Aorta (tissue), 5 donors: ENCODE measurements at regions not wholly inside any gene's neighbourhood (a gene's known extent, or its start where the extent isn't known, plus 50 kb on each side); places are given as distances from the start of the nearest gene placed in this dataset.

Source experiments
- ATAC-seq: fragments of 200-7000 bp; cut with Tn5 transposase; one replicate; pipeline ENCODE4 v1.9.1; 2022; ENCODE audit warnings: moderate library complexity; ENCODE audit not compliant: low FRiP score
- DNase-seq, 2 donors: peaks; one replicate each; pipeline ENCODE4 v3.0.0-alpha.2; 2020
- H3K27ac ChIP-seq, 2 donors: one replicate each; pipeline ENCODE4 v1.5.1; 2013; ENCODE audit warnings: low read length in 2 of 2, mild to moderate bottlenecking in 2 of 2, moderate library complexity in 2 of 2, control low read depth in 1 of 2, inconsistent platforms in 1 of 2, low read depth in 1 of 2
- H3K27me3 ChIP-seq, 2 donors: one replicate each; pipeline ENCODE4 v1.6.1; 2013; ENCODE audit warnings: control low read depth in 1 of 2, low read length in 1 of 2, mild to moderate bottlenecking in 1 of 2, moderate library complexity in 1 of 2; ENCODE audit not compliant: insufficient read depth in 2 of 2, control insufficient read depth in 1 of 2
- H3K36me3 ChIP-seq, 2 donors: one replicate each; pipeline ENCODE4 v1.6.1; 2013; ENCODE audit warnings: control low read depth in 1 of 2, low read length in 1 of 2, mild to moderate bottlenecking in 1 of 2; ENCODE audit not compliant: insufficient read depth in 2 of 2, control insufficient read depth in 1 of 2
- H3K4me1 ChIP-seq, 2 donors: one replicate each; pipeline ENCODE4 v1.6.1; 2013; ENCODE audit warnings: low read length in 2 of 2, control low read depth in 1 of 2, mild to moderate bottlenecking in 1 of 2, moderate library complexity in 1 of 2; ENCODE audit not compliant: insufficient read depth in 2 of 2, control insufficient read depth in 1 of 2
- H3K4me3 ChIP-seq, 2 donors: one replicate each; pipeline ENCODE4 v1.5.1; 2013; ENCODE audit warnings: low read length in 2 of 2, control low read depth in 1 of 2, mild to moderate bottlenecking in 1 of 2
- H3K9me3 ChIP-seq: one replicate; pipeline ENCODE4 v1.6.1; 2013; ENCODE audit warnings: mild to moderate bottlenecking, low read length; ENCODE audit not compliant: control insufficient read depth
- WGBS, 2 donors: extraction: QIAGEN DNeasy Blood & Tissue Kit; methylation state at CpG; one replicate each; pipeline ENCODE4 v1.1.7; 2013; 5-methylcytosine and 5-hydroxymethylcytosine counted together
- intact Hi-C, 2 donors: fragments of 100-400 bp; cut with DNase I; formaldehyde crosslinking; loops; one replicate each; pipeline versions ENCODE4 v1.14.2 to v1.15.0; 2022
- donor health status: healthy with polysubstance abuse.
- donor health status: Bipolar disorder and iron deficiency.
- donor health status: DM: no; HTN: no; CAD: no.
- donor health status: DM: no; HTN: no; CAD: no.
- donor health status: DM: yes; HTN: yes; CAD: no.

DNA sequence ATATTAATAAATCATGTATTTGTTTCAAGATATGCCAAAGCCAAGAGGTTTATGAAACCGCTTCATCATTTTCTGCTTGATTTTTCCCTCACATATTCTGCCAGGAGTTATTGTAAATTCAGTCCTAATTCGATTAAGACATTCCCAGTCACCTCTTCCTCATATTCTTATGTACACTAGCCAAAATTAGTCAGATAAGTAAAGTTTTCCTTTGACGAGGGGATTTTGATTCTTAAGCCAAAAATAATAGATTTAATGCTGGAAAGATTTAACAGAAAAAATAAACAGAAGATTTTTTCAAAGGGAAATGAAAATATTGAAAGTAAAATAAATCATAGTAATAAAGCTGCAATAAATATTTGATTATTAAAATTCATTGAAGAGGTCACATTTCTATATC lies 51.0 kb upstream of the VEGFC start:
- no peak overlapping the region for H3K27ac ChIP-seq
- H3K9me3 ChIP-seq: no peaks in the 10 kb centered on the region
- ATAC-seq (no peak), DNase-seq (no peak)
- 21 to 27% methylated on average over 3 of the region's 3 CpGs for WGBS, 2 donors
- H3K27me3 ChIP-seq: no peaks in the 10 kb centered on the region
- H3K4me3 ChIP-seq: no peak overlapping the region
- H3K36me3 ChIP-seq: no peaks in the 10 kb centered on the region
- H3K4me1 ChIP-seq: no peaks in the 10 kb centered on the region
- intact Hi-C loops: no loop called here

DNA sequence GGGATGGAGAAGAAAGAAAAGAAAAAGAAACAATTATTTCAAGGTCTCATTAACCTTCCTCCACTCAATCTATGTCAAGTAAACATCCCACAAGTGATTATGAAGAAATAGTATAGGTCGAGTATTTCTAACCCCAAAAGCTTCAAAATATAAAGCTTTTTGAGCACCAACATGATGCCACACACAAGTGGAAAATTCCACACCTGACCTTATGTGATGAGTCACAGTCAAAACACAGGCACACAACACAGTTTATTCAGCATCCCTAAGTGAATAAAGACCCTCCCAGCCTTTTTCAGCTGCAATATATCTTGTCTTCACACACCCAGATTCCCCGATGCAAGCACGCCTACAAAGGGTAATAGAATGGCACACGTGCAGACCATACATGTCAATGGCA lies 51.7 kb upstream of the VEGFC start:
- Histone ChIP-seq H3K36me3 (no peaks in the 10 kb centered on the region), H3K9me3 (no peaks in the 10 kb centered on the region), H3K4me3 (no peak overlapping the region), H3K27me3 (no peaks in the 10 kb centered on the region), H3K27ac (no peak overlapping the region), H3K4me1 (no peaks in the 10 kb centered on the region)
- no peak for ATAC-seq
- intact Hi-C loops: no loop called here
- WGBS, 2 donors: 85 to 86% methylated on average over 4 of the region's 4 CpGs
- no peak for DNase-seq

DNA sequence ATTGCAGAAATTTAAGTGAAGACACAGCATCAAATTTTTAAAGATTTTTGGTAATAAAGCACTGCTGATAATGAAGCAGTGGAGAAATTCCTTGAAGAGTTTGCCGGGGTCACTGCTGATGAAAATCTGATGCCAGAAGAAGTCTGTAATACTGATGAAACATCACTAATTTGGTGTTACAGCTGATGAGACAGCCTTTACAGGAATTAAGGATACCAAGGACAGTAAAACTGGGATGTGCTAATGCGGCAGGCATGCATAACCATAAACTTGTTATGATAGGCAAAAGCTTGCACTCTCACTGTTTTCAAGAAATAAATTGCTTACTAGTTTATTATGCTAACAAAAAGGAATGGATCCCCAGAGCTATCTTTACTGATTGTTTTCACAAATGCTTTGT lies 52.9 kb upstream of the VEGFC start:
- intact Hi-C loops: no loop called here
- no peaks in the 10 kb centered on the region for H3K9me3 ChIP-seq
- ATAC-seq (no peak), DNase-seq (no peak)
- no peak overlapping the region for H3K4me3 ChIP-seq
- H3K27me3 ChIP-seq: no peaks in the 10 kb centered on the region
- no peaks in the 10 kb centered on the region for H3K36me3 ChIP-seq
- H3K4me1 ChIP-seq: no peaks in the 10 kb centered on the region
- H3K27ac ChIP-seq: no peak overlapping the region
- WGBS, 2 donors: 45 to 98% methylated on average over 2 of the region's 2 CpGs

DNA sequence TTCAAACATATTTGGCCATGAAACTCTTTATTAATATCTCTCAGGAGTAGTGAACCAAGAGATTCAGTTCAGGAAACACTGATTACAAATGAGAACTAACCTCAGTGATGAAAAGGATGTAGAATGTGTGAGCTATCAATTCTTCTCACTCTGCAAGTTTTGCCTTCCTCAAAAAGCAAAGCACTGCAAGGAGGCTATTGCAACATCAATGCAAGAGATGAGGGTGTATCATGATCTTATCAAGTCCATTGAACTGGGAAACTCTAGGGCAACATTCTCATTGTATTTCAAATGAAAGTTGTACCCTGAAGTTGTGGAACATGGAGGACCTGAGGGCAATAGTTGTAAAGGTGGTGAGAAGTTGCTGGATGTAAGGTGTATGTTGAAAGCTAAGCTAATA lies 56.4 kb upstream of the VEGFC start:
- H3K27ac ChIP-seq: no peak overlapping the region
- no peak overlapping the region for H3K4me3 ChIP-seq
- DNase-seq (no peak), ATAC-seq (no peak)
- no peaks in the 10 kb centered on the region for H3K9me3 ChIP-seq
- H3K27me3 ChIP-seq: no peaks in the 10 kb centered on the region
- H3K4me1 ChIP-seq: no peaks in the 10 kb centered on the region
- H3K36me3 ChIP-seq: no peaks in the 10 kb centered on the region
- intact Hi-C loops: no loop called here

DNA sequence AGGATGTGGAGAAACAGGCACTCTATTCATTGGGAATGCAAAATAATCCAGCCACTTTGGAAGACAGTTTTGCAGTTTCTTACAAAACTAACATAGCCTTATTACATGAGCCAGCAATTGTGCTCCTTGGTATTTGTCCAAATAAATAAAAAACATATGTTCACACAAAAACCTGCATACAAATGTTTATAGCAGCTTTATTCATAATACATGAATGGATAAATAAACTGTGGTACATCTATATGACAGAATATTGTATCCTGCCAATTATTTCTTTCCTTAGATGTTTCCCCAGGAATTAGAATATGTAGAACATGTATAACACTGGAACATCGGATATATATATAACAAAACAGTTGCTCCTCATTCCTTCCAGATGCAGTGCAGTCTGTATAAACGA lies 57.7 kb upstream of the VEGFC start:
- no peak overlapping the region for H3K4me3 ChIP-seq
- 73 to 75% methylated on average over 2 of the region's 2 CpGs for WGBS, 2 donors
- no peaks in the 10 kb centered on the region for H3K27me3 ChIP-seq
- no peaks in the 10 kb centered on the region for H3K36me3 ChIP-seq
- no peak for DNase-seq
- intact Hi-C loops: no loop called here
- H3K4me1 ChIP-seq: no peaks in the 10 kb centered on the region
- no peaks in the 10 kb centered on the region for H3K9me3 ChIP-seq
- ATAC-seq: no peak
- no peak overlapping the region for H3K27ac ChIP-seq

DNA sequence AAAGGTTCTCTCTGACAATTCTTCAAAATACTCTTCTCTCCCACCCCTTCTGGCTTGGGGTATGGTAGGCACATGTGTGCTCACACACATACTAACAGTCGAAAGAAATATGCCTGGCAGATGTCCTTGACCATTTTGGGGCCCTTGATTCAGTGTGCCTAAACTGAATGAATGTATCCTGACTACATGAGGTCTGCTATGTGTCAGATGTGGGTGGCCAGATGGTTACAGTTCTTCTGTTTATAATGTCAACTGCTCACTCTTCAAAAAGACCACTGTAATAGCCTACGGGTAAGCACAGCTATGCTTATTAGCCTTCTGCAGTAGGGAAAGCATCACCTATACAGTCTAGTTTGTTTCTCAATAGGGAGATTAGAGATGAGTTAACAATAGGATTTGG lies 63.7 kb upstream of the VEGFC start:
- no peak overlapping the region for H3K27ac ChIP-seq
- H3K4me3 ChIP-seq: no peak overlapping the region
- no peaks in the 10 kb centered on the region for H3K36me3 ChIP-seq
- intact Hi-C loops: no loop called here
- DNase-seq: no peak
- H3K27me3 ChIP-seq: no peaks in the 10 kb centered on the region
- 55 to 67% methylated on average over 2 of the region's 2 CpGs for WGBS, 2 donors
- H3K9me3 ChIP-seq: no peaks in the 10 kb centered on the region
- no peaks in the 10 kb centered on the region for H3K4me1 ChIP-seq
- ATAC-seq: no peak

DNA sequence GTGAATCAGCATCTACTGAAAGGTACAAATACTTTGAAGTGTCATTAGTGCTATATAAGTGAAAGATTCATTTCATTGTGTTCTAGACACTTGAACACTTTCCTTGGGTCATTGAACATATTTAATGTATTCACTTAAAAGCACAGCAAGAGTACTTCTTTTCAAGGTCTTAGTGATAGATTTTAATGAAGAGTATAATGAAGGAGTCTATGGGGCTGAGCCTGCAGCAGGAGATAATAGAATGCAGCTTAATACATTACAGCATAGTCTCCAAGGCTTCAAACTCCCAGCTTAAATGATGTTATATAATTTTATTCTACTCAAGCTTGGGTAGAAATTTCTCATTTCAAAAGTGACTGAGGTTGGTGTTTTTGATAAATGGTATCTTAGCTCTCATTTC lies 66.1 kb upstream of the VEGFC start:
- H3K36me3 ChIP-seq: no peaks in the 10 kb centered on the region
- no peak overlapping the region for H3K4me3 ChIP-seq
- DNase-seq (no peak), ATAC-seq (no peak)
- no peaks in the 10 kb centered on the region for H3K27me3 ChIP-seq
- H3K9me3 ChIP-seq: no peaks in the 10 kb centered on the region
- intact Hi-C loops: no loop called here
- no peaks in the 10 kb centered on the region for H3K4me1 ChIP-seq
- H3K27ac ChIP-seq: no peak overlapping the region

DNA sequence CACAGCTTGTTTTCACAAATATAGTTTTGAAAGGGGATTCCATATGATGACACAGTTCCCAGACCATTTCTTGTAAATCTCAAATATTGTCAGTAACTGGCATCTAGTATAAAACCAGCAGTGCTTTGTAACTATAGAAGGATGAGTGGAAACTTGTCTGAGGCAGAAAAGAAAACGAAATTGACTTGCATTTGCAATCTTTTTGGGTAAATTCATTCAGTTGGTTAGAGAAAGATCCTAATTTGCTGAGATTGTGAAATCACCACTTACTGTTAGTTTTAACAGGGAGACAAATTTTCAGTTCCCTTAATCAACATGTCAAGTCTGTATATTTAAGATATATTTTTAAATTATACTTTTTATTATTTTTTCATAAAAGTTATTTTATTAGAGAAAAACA lies 71.5 kb upstream of the VEGFC start:
- ATAC-seq (no peak), DNase-seq (no peak)
- WGBS, 2 donors: 1 to 74% methylated on average over 1 of the region's 1 CpG
- no peak overlapping the region for H3K27ac ChIP-seq
- H3K4me3 ChIP-seq: no peak overlapping the region
- H3K9me3 ChIP-seq: no peaks in the 10 kb centered on the region
- no peaks in the 10 kb centered on the region for H3K36me3 ChIP-seq
- H3K4me1 ChIP-seq: no peaks in the 10 kb centered on the region
- no peaks in the 10 kb centered on the region for H3K27me3 ChIP-seq
- intact Hi-C loops: no loop called here

DNA sequence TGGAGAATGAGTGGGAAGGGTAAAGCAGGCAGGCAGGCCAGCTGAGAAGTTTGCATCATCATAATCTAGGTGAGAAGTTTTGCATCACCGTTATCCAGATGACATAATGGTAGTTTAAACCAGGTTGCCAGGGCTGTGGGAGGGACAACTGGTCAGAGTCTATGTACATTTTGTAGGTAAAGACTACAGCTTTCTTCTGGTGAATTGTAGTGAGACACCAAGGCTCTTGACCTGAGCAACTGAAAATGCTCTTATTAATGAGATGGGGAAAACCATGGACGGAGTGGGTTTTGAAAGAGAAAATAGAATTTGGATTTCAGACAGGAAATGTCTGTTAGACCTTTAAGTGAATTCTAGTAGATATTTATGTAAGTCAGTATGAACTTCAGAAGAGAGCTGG lies 76.0 kb upstream of the VEGFC start:
- H3K27ac ChIP-seq: no peak overlapping the region
- DNase-seq: no peak
- no peaks in the 10 kb centered on the region for H3K4me1 ChIP-seq
- intact Hi-C loops: no loop called here
- no peak for ATAC-seq
- no peak overlapping the region for H3K4me3 ChIP-seq
- H3K9me3 ChIP-seq: no peaks in the 10 kb centered on the region
- H3K27me3 ChIP-seq: no peaks in the 10 kb centered on the region
- no peaks in the 10 kb centered on the region for H3K36me3 ChIP-seq
- 62 to 68% methylated on average over 2 of the region's 2 CpGs for WGBS, 2 donors

DNA sequence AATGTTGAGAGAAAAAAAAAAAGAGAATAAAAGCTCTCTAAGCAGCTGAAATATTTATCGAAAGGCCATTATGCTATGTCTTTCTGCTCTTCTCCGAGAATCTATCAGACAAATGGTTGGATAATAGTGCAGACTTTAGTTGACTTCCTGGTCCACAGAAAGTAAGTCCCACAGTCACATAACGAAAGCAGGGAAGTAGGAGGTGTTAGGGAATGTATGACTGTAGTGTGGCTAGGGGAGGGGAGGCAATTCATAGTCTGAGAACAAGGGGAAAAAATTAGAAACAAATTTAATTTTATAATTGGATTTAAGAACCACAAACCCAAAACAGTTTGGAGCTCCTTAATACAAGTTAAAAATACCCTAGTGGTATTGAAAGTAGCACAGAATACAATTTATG lies 79.7 kb upstream of the VEGFC start:
- H3K27me3 ChIP-seq: no peaks in the 10 kb centered on the region
- no peaks in the 10 kb centered on the region for H3K9me3 ChIP-seq
- H3K4me1 ChIP-seq: no peaks in the 10 kb centered on the region
- H3K27ac ChIP-seq: no peak overlapping the region
- no peaks in the 10 kb centered on the region for H3K36me3 ChIP-seq
- no peak for DNase-seq
- ATAC-seq: no peak
- H3K4me3 ChIP-seq: no peak overlapping the region
- intact Hi-C loops: no loop called here
- WGBS, 2 donors: 83 to 89% methylated on average over 3 of the region's 3 CpGs
